Skeletal muscle satellite cell (primary cell): ENCODE measurements at regions not wholly inside any gene's neighbourhood (a gene's known extent, or its start where the extent isn't known, plus 50 kb on each side); places are given as distances from the start of the nearest gene placed in this dataset.

Source experiments
- H3K27me3 ChIP-seq: 2 replicates; pipeline ENCODE4 v1.7.0; 2013; ENCODE audit warnings: low read length; ENCODE audit not compliant: control insufficient read depth, insufficient read depth
- H3K36me3 ChIP-seq: 2 replicates; pipeline ENCODE4 v1.7.0; 2013; ENCODE audit warnings: mild to moderate bottlenecking, control low read depth, low read length; ENCODE audit not compliant: insufficient read depth
- H3K4me1 ChIP-seq: 2 replicates; pipeline ENCODE4 v1.7.0; 2013; ENCODE audit warnings: low read length; ENCODE audit not compliant: control insufficient read depth, insufficient read depth
- H3K4me2 ChIP-seq: 2 replicates; pipeline ENCODE4 v1.7.0; 2013; ENCODE audit warnings: mild to moderate bottlenecking, low read length
- H3K4me3 ChIP-seq: 2 replicates; pipeline ENCODE4 v1.7.0; 2013; ENCODE audit warnings: low read length
- H3K9ac ChIP-seq: 2 replicates; pipeline ENCODE4 v1.7.0; 2013; ENCODE audit warnings: mild to moderate bottlenecking, low read depth, low read length, moderate library complexity
- H3K9me3 ChIP-seq: replicated peaks from 2 replicates; pipeline ENCODE4 v1.7.0; 2013; ENCODE audit warnings: mild to moderate bottlenecking, control low read depth, low read length

DNA sequence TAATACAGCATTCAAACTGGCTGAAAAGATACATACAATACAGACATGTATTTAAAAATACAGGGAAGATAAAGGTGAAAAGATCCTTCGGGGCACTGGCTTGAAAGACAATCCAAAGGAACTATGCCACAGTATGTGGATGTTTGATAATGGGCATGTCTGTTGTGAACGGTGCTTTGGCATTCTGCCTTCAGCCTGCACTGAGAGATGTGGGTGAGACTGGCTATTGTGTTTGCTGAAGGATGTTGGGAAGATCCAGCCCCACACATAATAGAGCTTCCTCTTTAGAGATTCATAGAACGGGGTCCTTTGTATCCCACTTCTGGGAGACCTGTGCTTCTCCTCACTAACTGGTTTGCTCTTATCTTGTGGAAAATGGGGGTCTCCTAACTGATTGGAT, 65.1 kb upstream of the CXCR4 start:
- H3K27me3 ChIP-seq, result no peaks in the 10 kb centered on the region
- H3K9me3 ChIP-seq, result no peaks in the 10 kb centered on the region
- H3K4me3 ChIP-seq, result no peak overlapping the region
- H3K4me2 ChIP-seq, result no peak overlapping the region
- no peak overlapping the region for H3K9ac ChIP-seq
- no peaks in the 10 kb centered on the region for H3K4me1 ChIP-seq
- H3K36me3 ChIP-seq, result no peaks in the 10 kb centered on the region

GRCh38 chr2:136182315-136182714, 64.4 kb upstream of the CXCR4 start:
- Histone ChIP-seq H3K4me1 (no peaks in the 10 kb centered on the region), H3K4me3 (no peak overlapping the region), H3K36me3 (no peaks in the 10 kb centered on the region), H3K9ac (no peak overlapping the region), H3K27me3 (no peaks in the 10 kb centered on the region), H3K4me2 (no peak overlapping the region), H3K9me3 (no peaks in the 10 kb centered on the region)

DNA sequence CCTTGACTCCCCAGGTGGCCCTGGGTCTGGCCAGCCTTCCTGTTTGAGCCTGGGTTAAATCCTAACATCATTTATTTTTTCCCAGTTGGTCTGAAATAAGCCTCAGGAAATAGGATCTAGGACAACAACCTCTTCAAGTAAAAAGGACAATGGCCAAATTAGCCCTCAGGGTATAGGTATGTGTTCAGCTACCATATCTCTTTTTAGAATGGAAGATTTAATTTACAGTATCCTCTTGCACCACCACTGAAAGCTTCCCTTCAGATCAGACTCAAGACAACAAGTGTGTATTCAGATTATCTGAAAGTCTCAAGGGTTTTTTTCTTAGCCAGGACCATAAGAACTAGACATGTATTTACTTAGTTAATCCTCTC, 61.6 kb upstream of the CXCR4 start:
- Histone ChIP-seq H3K9ac (no peak overlapping the region), H3K4me1 (no peaks in the 10 kb centered on the region), H3K4me3 (no peak overlapping the region), H3K36me3 (no peaks in the 10 kb centered on the region), H3K4me2 (no peak overlapping the region), H3K27me3 (no peaks in the 10 kb centered on the region), H3K9me3 (no peaks in the 10 kb centered on the region)

DNA sequence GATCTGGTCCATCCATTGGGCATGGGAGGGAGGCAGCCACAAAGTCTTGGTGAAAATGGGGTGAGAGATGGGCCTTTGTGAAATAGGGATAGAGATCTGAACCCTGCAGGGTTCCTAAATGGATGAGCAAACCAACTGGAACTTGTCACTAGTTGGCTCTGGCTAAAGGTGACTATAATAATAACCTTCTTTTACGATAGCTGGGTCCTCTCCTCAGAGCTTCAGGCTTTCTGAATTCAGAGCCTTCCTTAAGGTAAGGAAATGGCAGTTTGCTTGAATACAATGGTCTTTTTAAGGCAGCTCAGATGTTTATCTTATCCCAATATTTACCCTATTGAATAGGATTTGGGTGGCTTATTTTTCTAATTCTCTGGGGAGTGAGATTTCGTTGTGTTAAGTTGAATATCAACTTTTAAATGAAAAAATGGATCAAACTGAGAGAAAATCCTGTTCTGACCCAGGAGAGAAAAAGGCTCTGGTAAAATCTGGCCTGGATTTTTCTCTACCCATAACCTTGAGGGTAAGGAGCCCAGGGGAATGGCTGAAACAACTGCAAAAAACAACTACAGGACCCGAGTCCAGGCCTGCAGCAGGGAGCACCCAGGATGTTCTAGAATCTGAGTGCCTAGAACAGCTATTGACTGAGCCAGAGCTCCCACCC, 61.1 kb upstream of the CXCR4 start:
- Histone ChIP-seq H3K9ac (no peak overlapping the region), H3K36me3 (no peaks in the 10 kb centered on the region), H3K4me1 (no peaks in the 10 kb centered on the region), H3K4me3 (no peak overlapping the region), H3K4me2 (no peak overlapping the region), H3K9me3 (no peaks in the 10 kb centered on the region), H3K27me3 (no peaks in the 10 kb centered on the region)

GRCh38 chr2:136175868-136176267, 57.9 kb upstream of the CXCR4 start:
- Histone ChIP-seq H3K4me1 (no peaks in the 10 kb centered on the region), H3K4me3 (no peak overlapping the region), H3K36me3 (no peaks in the 10 kb centered on the region)

DNA sequence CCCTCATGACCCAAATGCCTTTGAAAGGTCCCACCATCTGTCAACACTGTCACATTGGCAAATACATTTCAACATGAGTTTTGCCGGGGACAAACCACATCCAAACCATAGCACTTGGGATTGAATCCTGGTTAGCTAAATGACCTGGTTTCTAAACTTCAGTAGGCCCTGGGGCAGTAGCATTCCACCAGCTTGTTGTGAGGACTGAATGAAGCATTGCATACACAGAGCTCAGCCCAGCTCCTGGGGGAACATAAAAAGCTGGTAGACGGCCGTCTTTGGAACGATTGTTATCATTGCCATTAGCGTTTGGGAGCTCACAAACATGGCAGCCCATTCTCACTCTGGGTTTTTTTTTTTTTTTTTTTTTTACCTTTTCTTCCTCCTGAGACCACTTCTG, 57.5 kb upstream of the CXCR4 start:
- no peak overlapping the region for H3K9ac ChIP-seq

More at GRCh38 chr2:136175868-136176267, 57.9 kb upstream of the CXCR4 start:
- Histone ChIP-seq H3K9ac (no peak overlapping the region), H3K27me3 (no peaks in the 10 kb centered on the region), H3K4me2 (no peak overlapping the region), H3K9me3 (no peaks in the 10 kb centered on the region)

GRCh38 chr2:136173126-136173525, 55.2 kb upstream of the CXCR4 start:
- H3K4me3 ChIP-seq, result no peak overlapping the region
- no peak overlapping the region for H3K4me2 ChIP-seq
- H3K36me3 ChIP-seq, result no peaks in the 10 kb centered on the region
- H3K9ac ChIP-seq, result no peak overlapping the region
- no peaks in the 10 kb centered on the region for H3K27me3 ChIP-seq
- H3K4me1 ChIP-seq, result no peaks in the 10 kb centered on the region
- no peaks in the 10 kb centered on the region for H3K9me3 ChIP-seq

More for the DNA sequence above, 57.5 kb upstream of the CXCR4 start:
- Histone ChIP-seq H3K4me3 (no peak overlapping the region), H3K9me3 (no peaks in the 10 kb centered on the region), H3K36me3 (no peaks in the 10 kb centered on the region), H3K4me1 (no peaks in the 10 kb centered on the region), H3K4me2 (no peak overlapping the region), H3K27me3 (no peaks in the 10 kb centered on the region)

- Histone ChIP-seq H3K4me2 (no peak overlapping the region), H3K4me3 (no peak overlapping the region), H3K27me3 (no peaks in the 10 kb centered on the region), H3K36me3 (no peaks in the 10 kb centered on the region), H3K9ac (no peak overlapping the region), H3K9me3 (no peaks in the 10 kb centered on the region), H3K4me1 (no peaks in the 10 kb centered on the region)
These were observed 53.3 kb upstream of the CXCR4 start for GRCh38 chr2:136171223-136171622.

DNA sequence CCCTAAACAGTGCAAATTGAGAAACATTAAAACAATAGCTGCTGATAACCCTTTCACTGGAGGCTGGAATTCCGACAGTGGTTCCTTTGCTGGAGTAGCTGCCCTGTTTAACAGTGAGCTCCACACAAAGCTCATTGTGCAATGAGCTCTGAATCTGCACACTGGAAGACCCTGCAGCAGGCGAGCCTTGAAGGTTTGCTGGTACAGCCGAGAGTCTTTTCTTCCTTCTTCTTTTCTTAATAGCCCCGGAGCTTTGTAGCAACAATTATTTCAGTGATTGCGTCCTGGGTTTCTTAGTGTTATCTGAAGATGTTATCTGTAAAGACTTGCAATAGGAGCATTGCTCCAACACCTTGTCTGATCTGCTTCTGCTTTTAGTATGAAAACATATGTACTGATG, 50.8 kb upstream of the CXCR4 start:
- H3K9me3 ChIP-seq, result no peaks in the 10 kb centered on the region
- H3K4me2 ChIP-seq, result no peak overlapping the region
- H3K9ac ChIP-seq, result no peak overlapping the region
- H3K27me3 ChIP-seq, result no peaks in the 10 kb centered on the region
- H3K36me3 ChIP-seq, result no peaks in the 10 kb centered on the region
- H3K4me3 ChIP-seq, result no peak overlapping the region
- no peaks in the 10 kb centered on the region for H3K4me1 ChIP-seq

DNA sequence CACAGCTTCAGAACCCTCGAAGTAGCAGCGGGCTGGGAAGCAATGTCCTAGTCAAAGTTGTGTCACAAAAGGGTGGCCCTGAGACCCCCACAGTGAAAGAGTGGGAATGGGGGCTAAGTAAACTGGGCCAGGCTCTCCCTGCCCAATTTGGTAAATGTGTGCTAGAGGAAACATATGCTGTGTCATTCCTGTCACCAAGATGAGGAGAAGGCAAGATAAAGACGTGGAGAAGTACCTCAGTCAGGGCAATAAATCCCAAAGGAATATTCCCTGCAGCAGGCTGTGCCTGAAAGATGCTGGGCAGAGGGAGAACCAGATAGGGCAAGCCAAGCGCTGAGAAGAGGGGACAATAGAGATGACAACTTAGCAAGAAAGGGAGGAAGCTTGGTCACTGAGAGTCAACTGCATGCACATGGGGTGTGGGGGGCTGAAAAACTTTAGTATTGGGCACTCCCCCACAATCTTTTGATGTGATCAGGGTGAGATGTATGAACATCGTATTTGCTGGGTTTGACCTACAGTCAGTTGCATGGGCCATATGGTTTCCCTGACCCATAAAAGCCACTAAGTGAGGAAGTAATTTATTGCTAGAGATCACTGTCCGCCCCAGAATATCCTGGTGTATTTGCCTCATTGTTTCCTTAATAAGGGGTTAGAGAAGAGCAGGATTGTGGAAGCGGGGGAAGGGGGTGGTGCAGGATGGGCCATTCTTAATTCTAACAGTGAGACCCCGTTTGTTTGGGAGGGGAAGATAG, 49.9 kb upstream of the CXCR4 start:
- H3K4me1 ChIP-seq, result no peaks in the 10 kb centered on the region
- H3K4me3 ChIP-seq, result no peak overlapping the region
- no peaks in the 10 kb centered on the region for H3K36me3 ChIP-seq
- no peaks in the 10 kb centered on the region for H3K9me3 ChIP-seq
- H3K9ac ChIP-seq, result no peak overlapping the region
- no peaks in the 10 kb centered on the region for H3K27me3 ChIP-seq
- H3K4me2 ChIP-seq, result no peak overlapping the region
